ENCODE measurements at regions not wholly inside any gene's neighbourhood (a gene's known extent, or its start where the extent isn't known, plus 50 kb on each side); places are given as distances from the start of the nearest gene placed in this dataset.

DNA sequence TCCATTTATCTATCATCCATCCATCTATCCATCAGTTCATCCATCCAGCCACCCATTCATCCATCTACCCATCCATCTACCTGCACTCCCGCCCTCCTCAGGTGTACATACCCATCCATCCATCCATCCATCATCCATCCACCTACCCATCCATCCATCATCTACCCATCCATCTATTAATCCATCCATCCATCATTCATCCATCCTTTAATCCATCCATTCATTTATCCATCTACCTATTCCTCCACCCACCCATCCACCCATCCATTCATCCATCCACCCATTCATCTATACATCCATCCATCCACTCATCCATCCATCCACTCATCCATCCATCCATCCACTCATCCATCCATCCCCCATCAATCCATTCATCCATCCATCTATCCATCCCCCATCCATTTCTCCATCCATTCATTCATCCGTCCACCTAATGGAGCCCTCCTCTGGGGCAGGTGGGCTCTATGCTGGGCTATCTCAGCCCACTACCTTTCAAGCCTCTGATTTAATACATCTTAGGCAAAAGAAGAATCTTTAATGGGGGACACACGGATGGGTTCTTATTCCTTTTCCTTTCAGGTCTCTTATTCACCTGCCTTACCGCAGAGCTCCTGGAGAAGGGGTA, 178.9 kb downstream of the URI1 start:
- WGBS, 2 experiments: 93 to 95% methylated on average over 4 of the region's 4 CpGs
- Histone ChIP-seq H3K4me1 (ENCODE audit: control insufficient read depth, insufficient read depth, low read length) (peaks cover 8% of the 10 kb centered on the region), H3K36me3 (ENCODE audit: control insufficient read depth, insufficient read depth, low read length) (no peaks in the 10 kb centered on the region), H3K27me3 (ENCODE audit: control insufficient read depth, insufficient read depth, low read length, poor library complexity, severe bottlenecking) (no peaks in the 10 kb centered on the region), H3K4me3 (ENCODE audit: insufficient read depth, low read depth, low read length) (no peak overlapping the region), H3K9me3 (ENCODE audit: control insufficient read depth, low read length) (no peaks in the 10 kb centered on the region), H3K27ac (ENCODE audit: insufficient read depth, low read depth, low read length, poor library complexity, severe bottlenecking) (no peak overlapping the region)

DNA sequence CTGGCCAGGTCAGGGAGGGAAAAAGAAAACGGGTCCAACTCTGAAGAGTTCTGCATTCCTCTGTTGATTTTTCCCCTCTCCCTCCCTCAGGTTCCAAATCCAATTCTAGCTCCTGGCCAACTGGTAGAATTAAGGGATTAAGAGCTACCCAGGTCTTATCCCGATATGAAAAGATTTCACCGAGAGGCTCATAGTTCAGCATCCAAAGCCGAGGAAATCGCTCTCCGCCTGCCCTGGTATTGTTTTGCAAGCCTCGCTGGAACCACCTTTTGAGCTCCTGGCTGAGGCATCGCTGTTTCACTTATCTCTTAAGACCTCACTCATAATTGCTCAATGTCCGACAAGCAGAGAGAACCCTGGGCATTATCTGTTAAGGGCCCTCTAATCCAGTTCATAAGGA, 180.4 kb downstream of the URI1 start:
- Histone ChIP-seq H3K27ac (ENCODE audit: insufficient read depth, low read depth, low read length, poor library complexity, severe bottlenecking) (no peak overlapping the region), H3K9me3 (ENCODE audit: control insufficient read depth, low read length) (no peaks in the 10 kb centered on the region), H3K4me3 (ENCODE audit: insufficient read depth, low read depth, low read length) (no peak overlapping the region), H3K36me3 (ENCODE audit: control insufficient read depth, insufficient read depth, low read length) (no peaks in the 10 kb centered on the region), H3K4me1 (ENCODE audit: control insufficient read depth, insufficient read depth, low read length) (peaks cover 5% of the 10 kb centered on the region), H3K27me3 (ENCODE audit: control insufficient read depth, insufficient read depth, low read length, poor library complexity, severe bottlenecking) (no peaks in the 10 kb centered on the region)
- WGBS, 2 experiments: 83 to 87% methylated on average over 9 of the region's 9 CpGs

DNA sequence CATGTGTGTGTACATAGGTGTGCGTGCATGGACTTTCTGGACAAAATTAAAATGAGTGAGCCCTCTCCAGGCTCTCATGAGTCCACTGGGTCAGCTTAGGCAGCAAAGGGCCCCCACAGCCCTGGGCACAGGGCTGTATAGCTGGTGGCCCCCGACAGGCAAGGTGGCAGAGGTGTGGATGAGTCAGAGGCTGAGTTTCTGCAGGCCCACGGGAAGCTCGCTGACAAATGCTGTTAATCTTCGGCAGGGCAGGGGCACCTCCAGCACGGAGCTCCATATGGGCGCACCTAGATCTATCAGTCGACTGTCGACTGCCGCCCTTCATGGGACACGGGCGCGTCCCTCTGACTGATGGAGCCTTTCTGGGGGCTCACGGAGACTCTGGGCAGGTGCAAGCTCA, 181.1 kb downstream of the URI1 start:
- WGBS, 2 experiments: 93 to 94% methylated on average over 14 of the region's 14 CpGs
- H3K9me3 ChIP-seq (ENCODE audit: control insufficient read depth, low read length): no peaks in the 10 kb centered on the region
- no peak overlapping the region for H3K27ac ChIP-seq (ENCODE audit: insufficient read depth, low read depth, low read length, poor library complexity, severe bottlenecking)
- no peak overlapping the region for H3K4me3 ChIP-seq (ENCODE audit: insufficient read depth, low read depth, low read length)
- H3K4me1 ChIP-seq (ENCODE audit: control insufficient read depth, insufficient read depth, low read length): peaks cover 5% of the 10 kb centered on the region
- H3K36me3 ChIP-seq (ENCODE audit: control insufficient read depth, insufficient read depth, low read length): no peaks in the 10 kb centered on the region
- H3K27me3 ChIP-seq (ENCODE audit: control insufficient read depth, insufficient read depth, low read length, poor library complexity, severe bottlenecking): no peaks in the 10 kb centered on the region

DNA sequence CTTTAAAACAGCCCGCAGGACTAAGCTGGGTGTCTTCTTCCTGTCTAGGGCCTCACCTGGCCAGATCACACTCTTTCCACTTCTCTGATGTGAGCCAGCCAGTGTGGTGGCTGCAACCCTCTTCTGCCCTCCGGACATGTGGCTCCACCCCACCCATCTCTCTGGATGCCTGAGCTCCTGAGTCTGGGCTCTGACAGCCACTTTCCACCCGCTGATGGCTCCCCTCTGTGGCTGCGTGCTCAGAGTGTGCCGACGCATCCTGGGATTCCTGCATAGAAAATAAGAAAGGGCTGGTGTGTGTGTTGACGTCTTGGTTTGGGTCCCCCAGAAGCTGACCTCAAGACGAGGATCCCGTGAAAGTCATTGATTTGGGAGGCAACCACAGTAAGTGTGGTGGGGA, 181.6 kb downstream of the URI1 start:
- Histone ChIP-seq H3K36me3 (ENCODE audit: control insufficient read depth, insufficient read depth, low read length) (no peaks in the 10 kb centered on the region), H3K4me1 (ENCODE audit: control insufficient read depth, insufficient read depth, low read length) (peaks cover 5% of the 10 kb centered on the region), H3K27ac (ENCODE audit: insufficient read depth, low read depth, low read length, poor library complexity, severe bottlenecking) (no peak overlapping the region), H3K4me3 (ENCODE audit: insufficient read depth, low read depth, low read length) (no peak overlapping the region), H3K9me3 (ENCODE audit: control insufficient read depth, low read length) (no peaks in the 10 kb centered on the region), H3K27me3 (ENCODE audit: control insufficient read depth, insufficient read depth, low read length, poor library complexity, severe bottlenecking) (no peaks in the 10 kb centered on the region)
- 75 to 80% methylated on average over 9 of the region's 9 CpGs for WGBS, 2 experiments

DNA sequence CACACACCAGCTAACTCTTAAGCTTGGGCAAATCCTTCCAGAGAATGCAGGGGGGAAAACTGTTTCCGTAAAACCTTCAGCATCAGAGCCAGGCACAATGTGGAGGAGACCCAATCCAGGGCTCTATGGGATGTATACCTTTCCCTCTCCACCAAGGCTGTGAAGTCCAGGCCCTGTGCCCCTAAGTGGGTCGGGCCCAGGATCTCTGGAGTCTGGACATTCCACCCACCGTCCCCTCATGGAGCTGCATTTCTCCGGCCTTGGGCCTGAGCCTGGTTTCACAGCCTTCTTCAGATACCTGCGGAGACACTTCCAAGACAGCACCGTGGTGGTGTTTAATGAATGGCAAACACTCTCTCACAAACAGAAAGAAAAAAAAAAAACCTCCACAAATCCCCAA, 186.2 kb downstream of the URI1 start:
- Histone ChIP-seq H3K36me3 (ENCODE audit: control insufficient read depth, insufficient read depth, low read length) (no peaks in the 10 kb centered on the region), H3K27me3 (ENCODE audit: control insufficient read depth, insufficient read depth, low read length, poor library complexity, severe bottlenecking) (no peaks in the 10 kb centered on the region), H3K9me3 (ENCODE audit: control insufficient read depth, low read length) (no peaks in the 10 kb centered on the region), H3K4me3 (ENCODE audit: insufficient read depth, low read depth, low read length) (no peak overlapping the region), H3K27ac (ENCODE audit: insufficient read depth, low read depth, low read length, poor library complexity, severe bottlenecking) (no peak overlapping the region), H3K4me1 (ENCODE audit: control insufficient read depth, insufficient read depth, low read length) (peaks cover 4% of the 10 kb centered on the region)
- 56 to 72% methylated on average over 6 of the region's 6 CpGs for WGBS, 2 experiments

DNA sequence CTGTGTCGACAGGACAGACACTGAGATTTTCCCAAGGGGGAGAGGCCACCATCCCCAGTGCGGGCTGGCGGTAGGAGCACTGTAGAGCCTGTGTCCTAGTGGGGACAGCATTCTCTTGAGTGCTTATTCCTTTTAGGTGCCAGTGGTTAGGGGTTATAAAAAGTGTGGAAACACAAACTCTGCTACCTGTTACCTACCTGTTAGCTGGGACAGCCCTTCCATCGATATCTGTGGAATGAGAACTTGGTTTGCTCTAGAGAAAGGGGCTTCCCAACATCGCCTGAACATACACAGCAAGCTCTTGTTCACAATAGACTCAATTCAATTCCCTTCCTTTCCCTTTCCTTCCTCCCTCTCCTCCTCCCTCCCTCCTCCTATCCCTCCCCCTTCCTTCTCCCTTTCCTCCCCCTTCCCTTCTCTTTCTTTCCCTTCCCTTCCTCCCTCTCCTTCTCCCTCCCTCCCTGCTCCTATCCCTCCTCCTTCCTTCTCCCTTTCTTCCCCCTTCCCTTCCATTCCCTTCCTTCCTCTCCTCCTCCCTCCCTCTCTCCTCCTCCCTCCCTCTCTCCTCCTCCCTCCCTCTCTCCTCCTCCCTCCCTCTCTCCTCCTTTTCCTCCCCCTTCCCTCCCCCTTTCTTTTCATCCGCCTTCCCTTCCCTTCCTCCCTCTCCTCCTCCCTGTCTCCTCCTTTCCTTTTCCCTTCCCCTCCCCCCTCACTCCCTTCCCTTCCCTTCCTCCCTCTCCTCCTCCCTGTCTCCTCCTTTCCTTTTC, 188.5 kb downstream of the URI1 start:
- no peaks in the 10 kb centered on the region for H3K27me3 ChIP-seq (ENCODE audit: control insufficient read depth, insufficient read depth, low read length, poor library complexity, severe bottlenecking)
- peaks cover 4% of the 10 kb centered on the region for H3K4me1 ChIP-seq (ENCODE audit: control insufficient read depth, insufficient read depth, low read length)
- H3K9me3 ChIP-seq (ENCODE audit: control insufficient read depth, low read length): no peaks in the 10 kb centered on the region
- no peaks in the 10 kb centered on the region for H3K36me3 ChIP-seq (ENCODE audit: control insufficient read depth, insufficient read depth, low read length)
- no peak overlapping the region for H3K4me3 ChIP-seq (ENCODE audit: insufficient read depth, low read depth, low read length)
- H3K27ac ChIP-seq (ENCODE audit: insufficient read depth, low read depth, low read length, poor library complexity, severe bottlenecking): no peak overlapping the region
- 86 to 87% methylated on average over 6 of the region's 6 CpGs for WGBS, 2 experiments

DNA sequence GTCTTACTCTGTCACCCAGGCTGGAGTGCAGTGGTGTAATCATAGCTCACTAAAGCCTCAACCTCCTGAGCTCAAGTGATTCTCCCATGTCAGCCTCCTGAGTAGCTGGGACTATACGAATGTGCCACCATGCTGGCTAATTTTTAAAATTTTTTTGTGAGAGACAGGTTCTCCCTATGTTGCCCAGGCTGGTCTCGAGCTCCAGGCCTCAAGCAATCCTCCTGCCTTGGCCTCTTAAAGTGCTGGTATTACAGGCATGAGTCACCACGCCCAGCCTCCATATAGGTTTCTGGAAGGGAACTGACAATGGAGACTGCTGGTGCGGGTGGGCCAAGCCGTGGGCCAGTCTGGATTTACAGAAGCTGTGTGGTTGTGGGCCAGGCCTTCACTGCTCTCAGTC, 189.2 kb downstream of the URI1 start:
- Histone ChIP-seq H3K27me3 (ENCODE audit: control insufficient read depth, insufficient read depth, low read length, poor library complexity, severe bottlenecking) (no peaks in the 10 kb centered on the region), H3K4me1 (ENCODE audit: control insufficient read depth, insufficient read depth, low read length) (peaks cover 4% of the 10 kb centered on the region), H3K9me3 (ENCODE audit: control insufficient read depth, low read length) (no peaks in the 10 kb centered on the region), H3K27ac (ENCODE audit: insufficient read depth, low read depth, low read length, poor library complexity, severe bottlenecking) (no peak overlapping the region), H3K4me3 (ENCODE audit: insufficient read depth, low read depth, low read length) (no peak overlapping the region), H3K36me3 (ENCODE audit: control insufficient read depth, insufficient read depth, low read length) (no peaks in the 10 kb centered on the region)
- 86 to 87% methylated on average over 5 of the region's 5 CpGs for WGBS, 2 experiments

DNA sequence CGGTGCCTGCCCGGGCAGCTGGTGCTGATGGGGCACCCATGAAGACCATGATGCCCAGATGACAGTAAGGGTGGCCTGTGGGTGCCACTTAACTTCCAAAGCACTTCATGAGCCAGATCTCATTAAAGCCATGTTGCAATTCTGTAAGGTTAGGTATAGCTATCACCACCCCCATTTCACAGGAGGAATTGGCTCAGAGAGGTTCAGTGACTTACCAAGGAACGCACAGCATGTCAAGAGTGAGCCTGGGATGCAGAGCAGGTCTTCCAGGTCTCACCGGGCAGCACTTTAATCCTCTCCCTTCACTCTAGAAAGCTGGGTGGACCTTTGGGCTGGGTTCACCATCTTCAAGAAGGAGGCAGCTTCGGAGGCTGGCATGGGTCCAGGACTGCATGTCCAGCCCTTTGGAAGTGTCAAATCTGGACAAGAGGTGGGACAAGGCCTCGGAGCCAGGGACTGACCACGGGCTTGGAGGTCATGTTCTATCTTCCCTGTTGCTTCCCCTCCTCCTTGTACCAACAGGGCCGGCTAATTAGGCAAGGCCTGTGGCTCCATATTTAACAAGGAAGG, 189.8 kb downstream of the URI1 start:
- Histone ChIP-seq H3K27ac (ENCODE audit: insufficient read depth, low read depth, low read length, poor library complexity, severe bottlenecking) (no peak overlapping the region), H3K36me3 (ENCODE audit: control insufficient read depth, insufficient read depth, low read length) (no peaks in the 10 kb centered on the region), H3K9me3 (ENCODE audit: control insufficient read depth, low read length) (no peaks in the 10 kb centered on the region), H3K4me1 (ENCODE audit: control insufficient read depth, insufficient read depth, low read length) (peaks cover 4% of the 10 kb centered on the region), H3K4me3 (ENCODE audit: insufficient read depth, low read depth, low read length) (no peak overlapping the region), H3K27me3 (ENCODE audit: control insufficient read depth, insufficient read depth, low read length, poor library complexity, severe bottlenecking) (no peaks in the 10 kb centered on the region)
- WGBS, 2 experiments: 89 to 91% methylated on average over 8 of the region's 8 CpGs

DNA sequence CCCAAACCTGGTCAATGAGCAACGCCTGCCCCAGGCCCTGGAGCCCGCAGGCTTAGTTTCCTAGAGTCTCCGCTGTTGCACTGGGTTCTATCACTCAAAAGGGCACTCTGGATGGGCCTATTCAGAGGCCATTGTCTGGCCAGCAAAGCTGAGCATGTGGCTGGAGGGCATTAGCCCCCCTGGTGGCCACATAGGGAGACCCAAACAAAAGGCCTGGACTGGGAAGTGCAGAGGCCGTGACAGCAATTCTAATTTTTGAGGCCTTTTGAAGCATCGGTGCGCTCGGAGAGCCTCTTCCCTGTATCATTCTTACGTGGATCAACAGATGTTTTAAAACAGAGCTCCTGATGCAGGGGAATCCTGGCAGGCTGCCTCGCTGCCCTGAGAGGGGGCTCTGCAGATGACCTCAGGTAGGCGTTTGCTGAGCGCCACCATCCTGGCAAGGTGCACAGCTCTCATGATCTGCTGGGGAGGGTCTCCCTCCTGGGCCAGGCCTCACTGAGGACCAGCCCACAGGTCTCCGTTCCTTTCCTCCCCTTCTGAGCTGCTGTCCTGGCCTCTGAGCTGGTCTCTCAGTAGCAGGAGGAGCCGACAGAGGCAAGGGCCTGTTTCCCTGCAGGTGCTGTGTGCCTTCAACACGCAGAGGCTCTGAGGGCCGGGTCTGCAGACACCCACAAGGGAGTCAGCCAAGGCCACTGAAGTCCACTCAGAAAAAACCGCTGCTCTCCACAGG, 190.5 kb downstream of the URI1 start:
- Histone ChIP-seq H3K9me3 (ENCODE audit: control insufficient read depth, low read length) (no peaks in the 10 kb centered on the region), H3K36me3 (ENCODE audit: control insufficient read depth, insufficient read depth, low read length) (no peaks in the 10 kb centered on the region), H3K27me3 (ENCODE audit: control insufficient read depth, insufficient read depth, low read length, poor library complexity, severe bottlenecking) (no peaks in the 10 kb centered on the region), H3K4me1 (ENCODE audit: control insufficient read depth, insufficient read depth, low read length) (peaks cover 4% of the 10 kb centered on the region), H3K27ac (ENCODE audit: insufficient read depth, low read depth, low read length, poor library complexity, severe bottlenecking) (no peak overlapping the region), H3K4me3 (ENCODE audit: insufficient read depth, low read depth, low read length) (no peak overlapping the region)
- 56 to 59% methylated on average over 16 of the region's 16 CpGs for WGBS, 2 experiments

DNA sequence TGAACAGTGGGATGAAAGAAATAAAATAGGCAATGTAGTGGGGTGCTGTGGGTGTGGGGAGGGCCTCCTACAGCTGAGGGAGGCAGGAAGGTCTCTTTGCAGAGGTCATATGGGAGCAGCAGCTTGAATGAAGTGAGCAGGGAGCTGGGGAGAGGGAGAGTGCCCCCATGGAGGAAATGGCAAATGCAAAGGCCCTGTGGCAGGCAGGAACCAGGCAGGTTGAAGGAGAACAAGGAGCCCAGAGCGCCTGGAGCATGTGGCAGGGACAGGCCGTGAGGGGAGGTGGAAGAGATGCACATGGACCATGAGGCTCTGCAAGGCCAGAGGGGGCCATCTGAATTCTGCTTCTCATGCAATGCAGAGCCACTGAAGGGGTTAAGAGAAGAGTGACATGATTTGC, 191.8 kb downstream of the URI1 start:
- Histone ChIP-seq H3K4me1 (ENCODE audit: control insufficient read depth, insufficient read depth, low read length) (peaks cover 4% of the 10 kb centered on the region), H3K4me3 (ENCODE audit: insufficient read depth, low read depth, low read length) (no peak overlapping the region), H3K9me3 (ENCODE audit: control insufficient read depth, low read length) (no peaks in the 10 kb centered on the region), H3K36me3 (ENCODE audit: control insufficient read depth, insufficient read depth, low read length) (no peaks in the 10 kb centered on the region), H3K27ac (ENCODE audit: insufficient read depth, low read depth, low read length, poor library complexity, severe bottlenecking) (no peak overlapping the region), H3K27me3 (ENCODE audit: control insufficient read depth, insufficient read depth, low read length, poor library complexity, severe bottlenecking) (no peaks in the 10 kb centered on the region)
- 93 to 97% methylated on average over 2 of the region's 2 CpGs for WGBS, 2 experiments

All from ectodermal cell (in vitro differentiated cells).